GM12878 (cell line): ENCODE measurements at regions not wholly inside any gene's neighbourhood (a gene's known extent, or its start where the extent isn't known, plus 50 kb on each side); places are given as distances from the start of the nearest gene placed in this dataset.

Source experiments
- ATAC-seq: fragments of 200-7000 bp; cut with Tn5 transposase; 3 replicates; pipeline ENCODE4 v1.9.1; 2020; ENCODE audit warnings: mild to moderate bottlenecking, moderate library complexity
- BruUV-seq: library from RNA; stranded (reverse); fragments of 400-500 nt; replicated peaks from 2 replicates; lab custom pipeline; 2021; lab: Mats Ljungman, UMichigan
- CTCF ChIA-PET: fragments of 300-600 bp; sonication (Branson Sonifier 250); formaldehyde crosslinking; extraction: SDS; loops from one replicate; lab custom pipeline; 2021; ENCODE audit warnings: inconsistent platforms; lab: Yijun Ruan, JAX
- POLR2A ChIA-PET: fragments of 350-600 bp; formaldehyde crosslinking; extraction: SDS; loops from one replicate; lab custom pipeline; 2021; ENCODE audit warnings: inconsistent platforms; lab: Charles Lee
- RAD21 ChIA-PET: fragments of 300-600 bp; sonication (Branson Sonifier 250); formaldehyde crosslinking; loops from one replicate; lab custom pipeline; 2023; ENCODE audit warnings: antibody characterized with exemption; ENCODE audit not compliant: unreplicated experiment; lab: Charles Lee
- SMC1A ChIA-PET: fragments of 300-600 bp; sonication (Branson Sonifier 250); formaldehyde crosslinking; loops from one replicate; lab custom pipeline; 2023; ENCODE audit not compliant: unreplicated experiment, uncharacterized antibody; lab: Charles Lee
- DNase-seq: peaks from one replicate; pipeline ENCODE4 v3.0.0-alpha.2; 2011; ENCODE audit warnings: low read depth, low spot score
- FAIRE-seq: peaks from 3 replicates; lab custom pipeline; 2011; peaks lifted over from hg19 to GRCh38; lab: Jason Lieb, UNC
- H2AFZ ChIP-seq: 2 replicates; pipeline ENCODE4 v1.6.0; 2011; ENCODE audit warnings: low read depth, low read length, control low read depth; ENCODE audit not compliant: control insufficient read depth
- H3K27ac ChIP-seq: 2 replicates; pipeline ENCODE4 v1.5.1; 2011; ENCODE audit warnings: control low read depth; ENCODE audit not compliant: control insufficient read depth, insufficient read depth
- H3K27me3 ChIP-seq, 2 experiments: replicated peaks in 1 of 2; 2 replicates each; pipeline versions ENCODE4 v1.6.0 to v1.6.1; 2011; ENCODE audit warnings: low read length in 1 of 2; ENCODE audit not compliant: control insufficient read depth in 2 of 2, insufficient read depth in 2 of 2
- H3K36me3 ChIP-seq, 2 experiments: 2 replicates each; pipeline ENCODE4 v1.5.1; 2011; ENCODE audit warnings: low read length in 1 of 2; ENCODE audit not compliant: control insufficient read depth in 2 of 2, insufficient read depth in 2 of 2
- H3K4me1 ChIP-seq: 2 replicates; pipeline ENCODE4 v1.6.1; 2011; ENCODE audit warnings: mild to moderate bottlenecking, low read length, moderate library complexity, mixed read lengths; ENCODE audit not compliant: control insufficient read depth, insufficient read depth
- H3K4me2 ChIP-seq: 2 replicates; pipeline ENCODE4 v1.6.0; 2011; ENCODE audit warnings: control low read depth; ENCODE audit not compliant: control insufficient read depth, insufficient read depth
- H3K4me3 ChIP-seq: fragments of 200-600 bp; sonication (generic); 2 replicates; pipeline ENCODE4 v1.5.1; 2016
- H3K79me2 ChIP-seq: 2 replicates; pipeline ENCODE4 v1.6.0; 2011; ENCODE audit warnings: low read length; ENCODE audit not compliant: control insufficient read depth, insufficient read depth
- H3K9ac ChIP-seq: 2 replicates; pipeline ENCODE4 v1.8.0; 2011; ENCODE audit warnings: low read length, control low read depth, mixed read lengths; ENCODE audit not compliant: control insufficient read depth, insufficient read depth
- H3K9me3 ChIP-seq: replicated peaks from 3 replicates; pipeline ENCODE4 v1.5.1; 2011; ENCODE audit warnings: mild to moderate bottlenecking, low read length; ENCODE audit not compliant: control insufficient read depth, insufficient read depth
- H4K20me1 ChIP-seq: 2 replicates; pipeline ENCODE4 v1.6.0; 2011; ENCODE audit not compliant: control insufficient read depth, insufficient read depth
- BCL11A ChIP-seq: IDR thresholded peaks from 2 replicates; pipeline ENCODE4 v1.6.1; 2011; ENCODE audit warnings: low read depth, low read length
- MEF2A ChIP-seq: IDR thresholded peaks from 2 replicates; pipeline ENCODE4 v1.6.1; 2011; ENCODE audit warnings: low read depth, mild to moderate bottlenecking, low read length, moderate library complexity; ENCODE audit not compliant: insufficient read depth
- MXI1 ChIP-seq: fragments of 150-350 bp; IDR thresholded peaks from 2 replicates; pipeline ENCODE4 v1.6.1; 2011; ENCODE audit warnings: low read depth, mild to moderate bottlenecking, inconsistent platforms, low read length, improper control_type of control experiment
- SMAD5 ChIP-seq: IDR thresholded peaks from 2 replicates; pipeline ENCODE4 v1.6.1; 2016; ENCODE audit warnings: antibody characterized with exemption, low read depth
- ZNF217 ChIP-seq: fragments of 450-650 bp; IDR thresholded peaks from 2 replicates; pipeline ENCODE4 v1.6.1; 2017; ENCODE audit warnings: antibody characterized with exemption, mild to moderate bottlenecking
- whole genome bisulfite sequencing: methylation state at CpG from one replicate; pipeline ENCODE4 v1.1.6; 2016; ENCODE audit warnings: low lambda C conversion rate; ENCODE audit not compliant: insufficient replicate concordance, insufficient coverage; ENCODE audit errors: missing lambda C conversion rate; 5-methylcytosine and 5-hydroxymethylcytosine counted together
- in situ Hi-C: fragments of 300-500 bp; cut with MboI; formaldehyde crosslinking; loops from 9 replicates; pipeline ENCODE4 v1.14.3; 2018; ENCODE audit warnings: mixed read lengths
- intact Hi-C: fragments of 100-400 bp; cut with micrococcal nuclease; formaldehyde crosslinking; loops from one replicate; pipeline ENCODE4 v1.14.2; 2022; ENCODE audit not compliant: unreplicated experiment
- TF ChIP-seq, protein P1 (sequence below): fragments of 450-650 bp; IDR thresholded peaks from 2 replicates; pipeline ENCODE4 v1.6.1; 2016; ENCODE audit warnings: mild to moderate bottlenecking, moderate library complexity, borderline replicate concordance

- in situ Hi-C loops = no loop called here
- WGBS = 75% methylated on average over 3 of the region's 3 CpGs
- intact Hi-C loops = no loop called here
- Histone ChIP-seq H3K27me3 (peaks cover 0 to 2% of the 10 kb centered on the region in 2 experiments; a peak in 1 of 4 replicates), H2AFZ (no peak overlapping the region), H4K20me1 (no peaks in the 10 kb centered on the region), H3K4me1 (no peaks in the 10 kb centered on the region), H3K9ac (no peak overlapping the region), H3K79me2 (no peaks in the 10 kb centered on the region), H3K36me3 (no peaks in the 10 kb centered on the region), H3K9me3 (no peaks in the 10 kb centered on the region), H3K4me2 (no peak overlapping the region)
- no peak for ATAC-seq
- CTCF ChIA-PET = interaction anchor here (1.3 kb wide), 1 partner anchor 190 kb away, joined by 4 read pairs; no protein-coding TSS in a partner anchor
- RAD21 ChIA-PET = no interaction called here
- POLR2A ChIA-PET = no interaction called here
- FAIRE-seq = no peak
- BruUV-seq = no TSS peak
- SMC1A ChIA-PET = interaction anchor here (1.1 kb wide), 2 partner anchors 11 to 190 kb away, joined by 3 read pairs; no protein-coding TSS in a partner anchor
- TF ChIP-seq MEF2A (no peak), ZNF217 (no peak), SMAD5 (no peak), MXI1 (no peak), BCL11A (no peak)
- TF ChIP-seq, protein P1, sequence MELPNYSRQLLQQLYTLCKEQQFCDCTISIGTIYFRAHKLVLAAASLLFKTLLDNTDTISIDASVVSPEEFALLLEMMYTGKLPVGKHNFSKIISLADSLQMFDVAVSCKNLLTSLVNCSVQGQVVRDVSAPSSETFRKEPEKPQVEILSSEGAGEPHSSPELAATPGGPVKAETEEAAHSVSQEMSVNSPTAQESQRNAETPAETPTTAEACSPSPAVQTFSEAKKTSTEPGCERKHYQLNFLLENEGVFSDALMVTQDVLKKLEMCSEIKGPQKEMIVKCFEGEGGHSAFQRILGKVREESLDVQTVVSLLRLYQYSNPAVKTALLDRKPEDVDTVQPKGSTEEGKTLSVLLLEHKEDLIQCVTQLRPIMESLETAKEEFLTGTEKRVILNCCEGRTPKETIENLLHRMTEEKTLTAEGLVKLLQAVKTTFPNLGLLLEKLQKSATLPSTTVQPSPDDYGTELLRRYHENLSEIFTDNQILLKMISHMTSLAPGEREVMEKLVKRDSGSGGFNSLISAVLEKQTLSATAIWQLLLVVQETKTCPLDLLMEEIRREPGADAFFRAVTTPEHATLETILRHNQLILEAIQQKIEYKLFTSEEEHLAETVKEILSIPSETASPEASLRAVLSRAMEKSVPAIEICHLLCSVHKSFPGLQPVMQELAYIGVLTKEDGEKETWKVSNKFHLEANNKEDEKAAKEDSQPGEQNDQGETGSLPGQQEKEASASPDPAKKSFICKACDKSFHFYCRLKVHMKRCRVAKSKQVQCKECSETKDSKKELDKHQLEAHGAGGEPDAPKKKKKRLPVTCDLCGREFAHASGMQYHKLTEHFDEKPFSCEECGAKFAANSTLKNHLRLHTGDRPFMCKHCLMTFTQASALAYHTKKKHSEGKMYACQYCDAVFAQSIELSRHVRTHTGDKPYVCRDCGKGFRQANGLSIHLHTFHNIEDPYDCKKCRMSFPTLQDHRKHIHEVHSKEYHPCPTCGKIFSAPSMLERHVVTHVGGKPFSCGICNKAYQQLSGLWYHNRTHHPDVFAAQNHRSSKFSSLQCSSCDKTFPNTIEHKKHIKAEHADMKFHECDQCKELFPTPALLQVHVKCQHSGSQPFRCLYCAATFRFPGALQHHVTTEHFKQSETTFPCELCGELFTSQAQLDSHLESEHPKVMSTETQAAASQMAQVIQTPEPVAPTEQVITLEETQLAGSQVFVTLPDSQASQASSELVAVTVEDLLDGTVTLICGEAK = no peak
- TF ChIP-seq, all 136 proteins: peak for 0
- DNase-seq = no peak
- Histone ChIP-seq H3K4me3 (no peak overlapping the region), H3K27ac (no peak overlapping the region)
Measured at GRCh38 chr11:33552756-33553155, 147.9 kb downstream of the C11orf91 start.
